ENCODE measurements at regions not wholly inside any gene's neighbourhood (a gene's known extent, or its start where the extent isn't known, plus 50 kb on each side); places are given as distances from the start of the nearest gene placed in this dataset.

- no peak for TF ChIP-seq CTCF (optimal IDR thresholded peaks at IDR 0.05 in 1 of 3, IDR thresholded peaks at IDR 0.05 in 1 of 3, conservative IDR thresholded peaks at IDR 0.05 in 1 of 3; ENCODE audit: extremely low read depth in 1 of 3, insufficient read depth in 2 of 3, low read length in 3 of 3)
- TF ChIP-seq EZH2 (IDR thresholded peaks at IDR 0.05; ENCODE audit: low read length): no peak
Observed at GRCh38 chr15:69606144-69606543, 153.5 kb downstream of the RPLP1 start.

Measured in keratinocyte (primary cell).